GM19043 (cell line): ENCODE measurements at regions not wholly inside any gene's neighbourhood (a gene's known extent, or its start where the extent isn't known, plus 50 kb on each side); places are given as distances from the start of the nearest gene placed in this dataset.

Source experiments
- ATAC-seq: cut with Tn5 transposase; IDR thresholded peaks from one replicate; pipeline ENCODE4 v1.9.1; 2021; ENCODE audit warnings: low read depth; ENCODE audit not compliant: unreplicated experiment

- no peak for ATAC-seq
Measured at GRCh38 chr10:78907551-78908211, 161.1 kb upstream of the ZMIZ1 start.

- ATAC-seq = no peak
Measured at GRCh38 chr10:78909221-78909620, 159.5 kb upstream of the ZMIZ1 start.

GRCh38 chr10:78910021-78910420 is 158.7 kb upstream of the ZMIZ1 start:
- no peak for ATAC-seq

- no peak for ATAC-seq
Measured at GRCh38 chr10:78910476-78910875, 158.3 kb upstream of the ZMIZ1 start.

GRCh38 chr10:78910886-78911285 is 157.9 kb upstream of the ZMIZ1 start:
- ATAC-seq = no peak

GRCh38 chr10:78911533-78912340 is 157.0 kb upstream of the ZMIZ1 start:
- no peak for ATAC-seq

- ATAC-seq = no peak
Measured at GRCh38 chr10:78912361-78913218, 156.2 kb upstream of the ZMIZ1 start.

GRCh38 chr10:78913219-78914059 is 155.3 kb upstream of the ZMIZ1 start:
- ATAC-seq = no peak

GRCh38 chr10:78914060-78914378 is 154.7 kb upstream of the ZMIZ1 start:
- ATAC-seq = no peak

- ATAC-seq = no peak
Measured at GRCh38 chr10:78914502-78915189, 154.1 kb upstream of the ZMIZ1 start.

GRCh38 chr10:78915190-78915518 is 153.6 kb upstream of the ZMIZ1 start:
- no peak for ATAC-seq

GRCh38 chr10:78916227-78916626 is 152.5 kb upstream of the ZMIZ1 start:
- no peak for ATAC-seq

GRCh38 chr10:78919181-78919966 is 149.4 kb upstream of the ZMIZ1 start:
- no peak for ATAC-seq

- ATAC-seq = no peak
Measured at GRCh38 chr10:78920011-78920410, 148.8 kb upstream of the ZMIZ1 start.

GRCh38 chr10:78921895-78922294 is 146.9 kb upstream of the ZMIZ1 start:
- no peak for ATAC-seq

GRCh38 chr10:78923647-78924318 is 145.0 kb upstream of the ZMIZ1 start:
- ATAC-seq = no peak

- ATAC-seq = no peak
Measured at GRCh38 chr10:78924319-78925003, 144.3 kb upstream of the ZMIZ1 start.

- ATAC-seq = no peak
Measured at GRCh38 chr10:78925275-78925674, 143.5 kb upstream of the ZMIZ1 start.
